HG03565 (cell line): ENCODE measurements at regions not wholly inside any gene's neighbourhood (a gene's known extent, or its start where the extent isn't known, plus 50 kb on each side); places are given as distances from the start of the nearest gene placed in this dataset.

Experiments used
- ATAC-seq: cut with Tn5 transposase; IDR thresholded peaks from one replicate; pipeline ENCODE4 v1.9.1; 2021; ENCODE audit warnings: mild to moderate bottlenecking, moderate library complexity; ENCODE audit not compliant: unreplicated experiment

DNA sequence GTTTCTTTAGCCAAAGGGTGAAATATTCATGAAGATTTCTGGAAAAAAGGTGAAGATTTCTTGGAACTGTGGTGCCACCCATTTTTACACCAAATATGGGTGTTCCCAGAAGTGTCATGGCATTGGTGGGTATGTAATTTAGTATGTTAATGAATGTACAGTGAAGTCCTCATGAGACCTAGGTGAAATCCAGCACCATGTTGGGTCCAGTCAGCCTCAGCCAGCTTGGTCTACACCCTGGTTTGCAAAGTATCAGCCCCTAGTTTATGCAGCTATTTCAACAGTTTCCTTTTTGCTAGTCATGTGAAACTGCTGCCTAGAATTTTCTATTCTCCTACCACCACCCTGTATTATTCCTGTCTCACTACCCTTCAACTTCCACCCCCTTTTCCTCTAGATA, 63.1 kb upstream of the CXADR start:
- ATAC-seq = no peak

DNA sequence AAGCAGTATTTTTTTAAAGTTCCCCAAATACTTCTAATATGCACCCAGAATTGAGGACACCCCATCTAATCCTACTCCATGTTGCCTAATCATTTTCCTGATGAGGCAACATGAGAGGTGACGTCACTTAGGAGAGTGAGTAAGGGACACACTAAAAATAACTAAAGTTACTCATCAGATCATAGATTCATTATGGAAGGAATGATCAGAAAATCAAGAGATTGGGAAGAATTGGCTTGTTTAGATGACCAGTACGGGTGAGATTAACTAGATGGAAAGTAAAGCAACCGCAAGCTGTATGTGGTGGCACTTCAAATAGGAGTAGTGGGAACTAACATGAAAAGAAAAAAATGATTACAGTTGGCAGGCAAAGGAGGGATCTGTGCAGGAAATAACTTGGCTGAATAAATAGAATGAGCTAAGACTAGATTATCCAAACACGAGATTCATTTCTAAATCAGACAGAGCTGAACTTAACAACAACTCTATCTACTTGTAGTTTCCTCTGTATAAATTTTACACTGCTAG, 61.4 kb upstream of the CXADR start:
- ATAC-seq = no peak

DNA sequence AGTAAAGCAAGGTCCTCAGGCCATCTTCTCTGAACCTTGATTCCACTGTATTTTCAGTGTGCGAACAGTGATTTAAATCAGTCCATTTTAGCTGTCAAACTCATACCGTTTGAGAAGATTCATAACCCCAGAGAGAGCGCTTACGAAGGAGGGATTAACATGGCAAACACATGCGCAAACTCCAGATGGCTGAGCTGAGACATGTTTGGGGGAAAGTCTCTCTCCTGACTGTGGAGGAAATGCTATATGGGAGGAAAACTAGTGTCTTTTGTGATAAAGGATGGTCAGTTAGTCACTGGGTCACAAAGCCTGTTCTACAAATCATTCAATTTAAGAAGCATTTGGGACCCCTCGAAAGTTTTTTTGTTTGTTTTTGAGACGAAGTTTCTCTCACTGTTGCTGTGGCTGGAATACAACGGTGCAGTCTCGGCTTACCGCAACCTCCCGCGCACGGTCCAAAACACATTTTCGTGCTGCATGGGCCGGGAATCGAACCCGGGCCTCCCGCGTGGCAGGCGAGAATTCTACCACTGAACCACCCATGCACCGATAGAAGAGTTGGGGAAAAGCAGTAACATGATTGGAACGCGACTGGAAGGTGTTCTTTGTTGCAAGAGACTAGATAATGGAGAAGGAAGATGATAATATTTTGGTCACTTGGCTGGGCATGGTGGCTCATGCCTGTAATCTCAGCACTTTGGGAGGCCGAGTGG, 58.4 kb upstream of the CXADR start:
- peak; percentile 53 for ATAC-seq

DNA sequence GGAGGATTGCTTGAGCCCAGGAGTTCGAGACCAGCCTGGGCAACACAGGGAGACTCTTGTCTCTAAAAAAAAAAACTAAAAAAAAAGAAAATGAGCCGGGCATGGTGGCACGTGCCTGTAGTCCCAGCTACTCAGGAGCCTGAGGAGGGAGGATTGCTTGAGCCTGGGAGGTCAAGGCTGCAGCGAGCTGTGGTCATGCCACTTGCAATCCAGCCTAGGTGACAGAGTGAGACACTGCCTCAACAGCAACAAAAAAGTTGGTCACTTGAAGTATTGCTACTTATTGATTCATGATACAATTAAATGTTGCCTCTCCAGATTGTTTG, 57.9 kb upstream of the CXADR start:
- no peak for ATAC-seq

DNA sequence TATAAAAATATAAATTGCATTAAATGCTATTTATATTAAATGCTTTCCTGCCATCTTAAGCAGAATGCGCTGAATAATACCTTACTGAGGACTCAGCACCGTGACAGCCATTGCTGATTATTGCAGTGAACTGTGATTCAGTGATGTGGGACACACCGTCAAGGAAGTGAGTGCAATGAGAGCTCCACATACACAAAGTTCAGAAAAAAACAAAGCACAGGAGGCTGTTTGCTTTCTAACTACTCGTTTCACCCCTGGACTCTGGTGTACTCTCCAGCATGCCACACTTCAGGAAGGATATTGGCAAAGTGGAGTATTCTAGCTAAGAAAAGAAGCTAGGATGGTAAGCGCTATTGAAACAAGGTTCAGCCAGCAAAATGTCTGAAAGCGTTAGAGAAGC, 57.4 kb upstream of the CXADR start:
- no peak for ATAC-seq

DNA sequence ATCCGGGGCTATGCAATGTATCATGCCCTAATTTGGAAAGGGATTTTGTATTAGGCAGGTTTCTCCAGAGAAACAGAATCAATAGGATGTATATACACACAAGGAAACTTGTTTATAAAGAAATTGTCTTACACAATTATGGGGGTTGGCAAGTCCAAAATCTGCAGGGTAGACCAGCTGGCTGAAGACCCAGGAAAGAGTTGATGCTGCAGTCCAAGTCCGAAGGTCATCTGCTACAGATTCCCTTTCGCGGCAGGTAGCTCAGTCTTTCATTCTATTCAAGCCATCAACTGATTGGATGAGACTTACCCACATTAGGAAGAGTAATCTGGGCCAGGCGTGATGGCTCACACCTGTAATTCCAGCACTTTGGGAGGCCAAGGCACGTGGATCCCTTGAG, 54.6 kb upstream of the CXADR start:
- ATAC-seq = no peak

DNA sequence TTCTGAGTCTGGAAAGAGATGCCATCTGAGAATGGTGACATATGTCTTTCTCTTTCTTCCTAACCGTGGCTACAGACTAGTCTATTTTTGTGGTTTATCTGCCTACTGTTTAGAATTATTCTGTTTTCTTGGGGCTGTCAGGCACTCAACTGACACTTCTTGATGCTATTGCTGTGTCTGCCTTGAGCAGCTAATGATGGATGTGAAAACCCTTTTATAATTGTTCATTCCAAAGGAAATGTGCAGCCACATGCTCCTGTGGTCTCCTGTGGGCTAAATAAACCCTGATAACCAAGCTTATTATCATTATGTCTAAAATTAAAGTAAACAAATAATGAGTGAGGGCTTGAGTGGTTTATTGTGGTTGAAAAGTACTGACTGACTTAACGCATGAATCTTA, 52.7 kb upstream of the CXADR start:
- no peak for ATAC-seq

DNA sequence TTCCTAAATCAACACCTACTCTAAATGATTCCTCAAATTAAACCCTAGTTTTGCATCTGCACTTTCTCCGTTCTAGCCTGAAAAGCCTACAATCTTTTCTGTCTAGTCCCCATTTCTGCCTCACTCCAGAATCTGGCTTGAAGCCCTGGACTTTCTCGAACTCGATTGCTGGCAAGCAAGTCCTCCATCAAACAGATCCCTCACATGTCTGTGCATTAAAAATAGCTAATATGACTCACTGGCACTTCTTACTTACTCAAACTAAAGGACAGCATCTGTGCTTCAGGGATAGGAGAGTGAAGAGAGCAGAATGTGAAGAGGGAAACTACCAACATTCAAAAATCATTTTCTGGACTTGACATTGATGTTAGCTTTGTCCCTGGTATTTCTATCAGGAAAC, 51.8 kb upstream of the CXADR start:
- ATAC-seq = no peak

DNA sequence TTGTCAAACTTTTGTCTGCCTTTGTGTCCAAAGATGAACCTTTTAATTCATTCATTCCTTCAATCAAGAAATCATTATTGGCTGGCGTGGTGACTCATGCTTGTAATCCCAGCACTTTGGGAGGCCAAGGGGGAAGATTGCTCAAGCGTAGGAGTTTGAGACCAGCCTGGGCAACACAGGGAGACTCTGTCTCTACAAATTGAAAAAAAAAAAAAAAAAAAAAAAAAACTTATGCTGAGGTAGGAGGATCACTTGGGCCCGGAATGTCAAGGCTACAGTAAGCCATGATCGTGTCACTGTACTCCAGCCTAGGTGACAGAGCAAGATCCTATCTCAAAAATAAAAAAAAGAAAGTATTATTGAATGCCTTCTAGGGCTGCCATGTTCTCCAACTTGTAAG, 51.3 kb upstream of the CXADR start:
- no peak for ATAC-seq

DNA sequence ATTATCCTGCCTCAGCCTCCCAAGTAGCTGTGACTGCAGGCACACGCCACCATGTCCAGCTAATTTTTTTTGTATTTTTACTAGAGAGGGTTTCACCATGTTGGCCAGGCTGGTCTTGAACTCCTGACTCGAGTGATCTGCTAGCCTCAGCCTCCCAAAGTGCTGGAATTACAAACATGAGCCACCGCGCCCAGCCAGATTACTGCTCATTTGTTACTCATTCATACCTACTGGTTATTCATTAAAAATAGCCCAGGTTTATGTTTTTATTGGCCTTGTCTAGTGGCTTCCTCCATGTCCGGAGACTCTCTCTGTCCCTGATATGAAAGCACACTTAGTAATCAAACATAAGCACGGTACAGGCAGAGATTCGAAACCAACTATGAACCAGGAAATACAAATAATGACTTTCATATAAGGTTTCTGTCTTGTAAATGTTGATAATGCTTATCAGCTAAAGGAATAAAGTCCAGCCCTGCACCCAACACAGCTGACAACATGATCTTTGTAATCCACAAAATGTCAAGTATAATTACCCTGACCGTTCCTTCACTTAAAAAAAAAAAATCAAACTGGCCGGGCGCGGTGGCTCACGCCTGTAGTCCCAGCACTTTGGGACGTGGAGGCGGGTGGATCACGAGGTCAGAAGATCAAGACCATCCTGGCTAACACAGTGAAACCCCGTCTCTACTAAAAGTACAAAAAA, 50.4 kb upstream of the CXADR start:
- no peak for ATAC-seq
